HUES6 (cell line): ENCODE measurements at regions not wholly inside any gene's neighbourhood (a gene's known extent, or its start where the extent isn't known, plus 50 kb on each side); places are given as distances from the start of the nearest gene placed in this dataset.

Source experiments
- H3K27ac ChIP-seq: 2 replicates; pipeline ENCODE4 v1.7.0; 2013; ENCODE audit warnings: low read depth, mild to moderate bottlenecking, low read length, inconsistent platforms
- H3K27me3 ChIP-seq: 2 replicates; pipeline ENCODE4 v1.6.1; 2013; ENCODE audit warnings: low read length; ENCODE audit not compliant: control insufficient read depth, insufficient read depth
- H3K36me3 ChIP-seq: 2 replicates; pipeline ENCODE4 v1.6.1; 2013; ENCODE audit warnings: low read length; ENCODE audit not compliant: control insufficient read depth, insufficient read depth
- H3K4me1 ChIP-seq: 2 replicates; pipeline ENCODE4 v1.6.1; 2013; ENCODE audit warnings: low read length; ENCODE audit not compliant: control insufficient read depth, insufficient read depth
- H3K4me3 ChIP-seq: 2 replicates; pipeline ENCODE4 v1.5.1; 2013; ENCODE audit warnings: low read depth, low read length
- H3K9ac ChIP-seq: one replicate; pipeline ENCODE4 v1.6.1; 2013; ENCODE audit warnings: mild to moderate bottlenecking, low read length
- H3K9me3 ChIP-seq: 2 replicates; pipeline ENCODE4 v1.6.1; 2013; ENCODE audit warnings: low read depth, low read length; ENCODE audit not compliant: control insufficient read depth, insufficient read depth

- Histone ChIP-seq H3K27me3 (no peaks in the 10 kb centered on the region), H3K4me3 (no peak overlapping the region), H3K9me3 (no peaks in the 10 kb centered on the region), H3K4me1 (peaks cover 21% of the 10 kb centered on the region), H3K27ac (no peak overlapping the region), H3K36me3 (peaks cover 20% of the 10 kb centered on the region; the same call in 1 of the 2 replicates), H3K9ac (no peak overlapping the region)
Observed at GRCh38 chr6:14983599-14984518, 262.0 kb upstream of the JARID2 start.

DNA sequence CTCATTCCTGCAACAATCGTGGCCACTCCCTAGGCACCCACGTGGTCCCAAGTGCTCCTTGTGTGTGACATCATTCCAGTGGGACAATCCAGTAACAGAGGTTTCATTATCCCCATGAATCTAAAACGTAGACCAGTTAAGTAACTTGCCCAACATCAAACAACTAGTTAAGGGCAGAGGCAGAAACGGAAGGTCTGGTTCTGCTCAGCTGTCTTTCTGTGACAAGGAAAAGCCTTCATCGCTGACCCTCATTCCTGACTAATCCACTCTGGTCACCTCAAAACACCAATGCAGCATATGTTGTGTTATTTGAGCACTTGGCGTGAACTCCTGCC, 261.4 kb upstream of the JARID2 start:
- Histone ChIP-seq H3K4me3 (no peak overlapping the region), H3K27ac (no peak overlapping the region), H3K9me3 (no peaks in the 10 kb centered on the region), H3K4me1 (peaks cover 21% of the 10 kb centered on the region), H3K36me3 (peaks cover 20% of the 10 kb centered on the region; the same call in 1 of the 2 replicates), H3K27me3 (no peaks in the 10 kb centered on the region), H3K9ac (no peak overlapping the region)

DNA sequence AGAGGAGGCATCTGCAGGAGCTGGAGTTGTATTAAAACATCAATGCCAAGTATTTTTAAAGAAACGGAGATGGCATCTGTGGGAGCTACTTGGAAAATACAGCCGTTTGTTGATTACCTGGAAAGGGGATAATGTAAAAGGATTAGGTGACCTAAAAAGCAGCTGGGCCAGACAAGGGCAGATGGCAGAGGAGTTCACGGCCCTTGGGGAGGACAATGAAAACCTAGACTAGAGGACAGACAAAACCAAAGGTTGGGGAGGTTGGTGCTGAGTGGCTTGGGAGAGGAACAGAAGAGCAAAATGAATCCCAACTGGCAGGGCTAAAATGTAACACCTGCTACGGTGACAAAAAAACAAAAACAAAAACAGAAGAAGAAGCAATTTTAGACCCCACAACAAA, 260.5 kb upstream of the JARID2 start:
- Histone ChIP-seq H3K4me3 (no peak overlapping the region), H3K4me1 (peaks cover 21% of the 10 kb centered on the region), H3K27me3 (no peaks in the 10 kb centered on the region), H3K27ac (no peak overlapping the region), H3K36me3 (peaks cover 22% of the 10 kb centered on the region; the same call in 1 of the 2 replicates), H3K9ac (no peak overlapping the region), H3K9me3 (no peaks in the 10 kb centered on the region)

DNA sequence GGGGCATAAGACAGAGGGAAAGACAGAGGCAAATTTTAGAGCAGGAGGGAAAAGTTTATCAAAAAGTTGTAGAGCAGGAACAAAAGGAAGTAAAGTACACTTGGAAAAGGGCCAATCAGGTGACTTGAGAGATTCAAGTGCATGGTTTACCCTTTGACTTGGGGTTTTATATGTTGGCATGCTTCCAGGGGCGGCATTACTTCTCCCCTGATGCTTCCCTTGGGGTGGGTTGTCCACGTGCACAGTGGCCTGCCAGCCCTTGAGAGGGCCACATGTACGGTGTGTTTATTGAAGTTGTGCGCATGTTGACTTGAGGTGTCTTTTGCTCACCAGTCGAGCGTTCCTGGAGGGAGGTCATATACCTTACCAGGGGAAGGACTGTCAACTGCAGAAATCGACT, 259.5 kb upstream of the JARID2 start:
- Histone ChIP-seq H3K4me1 (peaks cover 21% of the 10 kb centered on the region), H3K9me3 (no peaks in the 10 kb centered on the region), H3K27me3 (no peaks in the 10 kb centered on the region)

GRCh38 chr6:14987490-14987889, 258.4 kb upstream of the JARID2 start:
- H3K4me3 ChIP-seq = no peak overlapping the region
- no peak overlapping the region for H3K9ac ChIP-seq
- H3K27ac ChIP-seq = no peak overlapping the region
- H3K4me1 ChIP-seq = peaks cover 21% of the 10 kb centered on the region
- H3K27me3 ChIP-seq = no peaks in the 10 kb centered on the region
- H3K9me3 ChIP-seq = no peaks in the 10 kb centered on the region
- peaks cover 26% of the 10 kb centered on the region; the same call in 1 of the 2 replicates for H3K36me3 ChIP-seq

More for the DNA sequence above, 259.5 kb upstream of the JARID2 start:
- Histone ChIP-seq H3K4me3 (no peak overlapping the region), H3K27ac (no peak overlapping the region), H3K9ac (no peak overlapping the region), H3K36me3 (peaks cover 22% of the 10 kb centered on the region; the same call in 1 of the 2 replicates)

GRCh38 chr6:14992382-14992781, 253.5 kb upstream of the JARID2 start:
- no peak overlapping the region for H3K27ac ChIP-seq

DNA sequence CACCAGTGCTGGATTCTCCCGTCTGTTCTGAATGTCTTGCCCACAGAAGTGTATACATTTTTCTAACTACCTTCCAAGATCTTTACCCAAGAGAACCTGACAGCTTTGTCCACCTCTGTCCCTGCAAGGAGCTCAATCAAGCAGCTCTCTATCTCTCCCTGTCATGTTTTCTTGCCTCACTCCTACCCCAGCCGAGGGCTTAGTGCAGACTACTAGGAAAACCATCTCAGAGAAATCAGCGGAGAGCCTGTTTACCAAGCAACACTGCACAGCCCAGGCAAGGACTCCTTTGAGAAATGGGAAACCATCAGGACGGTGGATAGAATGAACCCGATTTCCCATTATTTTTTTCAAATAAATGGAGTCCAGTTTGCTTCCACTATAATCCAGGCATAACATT, 250.7 kb upstream of the JARID2 start:
- H3K4me3 ChIP-seq = no peak overlapping the region

More at GRCh38 chr6:14992382-14992781, 253.5 kb upstream of the JARID2 start:
- H3K9me3 ChIP-seq = no peaks in the 10 kb centered on the region
- H3K4me3 ChIP-seq = no peak overlapping the region
- peaks cover 45% of the 10 kb centered on the region for H3K36me3 ChIP-seq
- H3K27me3 ChIP-seq = no peaks in the 10 kb centered on the region
- no peaks in the 10 kb centered on the region for H3K4me1 ChIP-seq
- no peak overlapping the region for H3K9ac ChIP-seq

GRCh38 chr6:14995966-14996602, 249.8 kb upstream of the JARID2 start:
- Histone ChIP-seq H3K4me3 (no peak overlapping the region), H3K36me3 (peaks cover 34% of the 10 kb centered on the region), H3K27ac (no peak overlapping the region), H3K9me3 (no peaks in the 10 kb centered on the region), H3K27me3 (no peaks in the 10 kb centered on the region), H3K9ac (no peak overlapping the region), H3K4me1 (no peaks in the 10 kb centered on the region)

More for the DNA sequence above, 250.7 kb upstream of the JARID2 start:
- Histone ChIP-seq H3K27ac (no peak overlapping the region), H3K36me3 (peaks cover 34% of the 10 kb centered on the region), H3K9ac (no peak overlapping the region), H3K27me3 (no peaks in the 10 kb centered on the region), H3K9me3 (no peaks in the 10 kb centered on the region), H3K4me1 (no peaks in the 10 kb centered on the region)

- Histone ChIP-seq H3K27ac (no peak overlapping the region), H3K36me3 (peaks cover 39% of the 10 kb centered on the region), H3K27me3 (no peaks in the 10 kb centered on the region), H3K4me3 (no peak overlapping the region), H3K9ac (no peak overlapping the region), H3K9me3 (no peaks in the 10 kb centered on the region), H3K4me1 (no peaks in the 10 kb centered on the region)
Observed at GRCh38 chr6:14996892-14997291, 249.0 kb upstream of the JARID2 start.

DNA sequence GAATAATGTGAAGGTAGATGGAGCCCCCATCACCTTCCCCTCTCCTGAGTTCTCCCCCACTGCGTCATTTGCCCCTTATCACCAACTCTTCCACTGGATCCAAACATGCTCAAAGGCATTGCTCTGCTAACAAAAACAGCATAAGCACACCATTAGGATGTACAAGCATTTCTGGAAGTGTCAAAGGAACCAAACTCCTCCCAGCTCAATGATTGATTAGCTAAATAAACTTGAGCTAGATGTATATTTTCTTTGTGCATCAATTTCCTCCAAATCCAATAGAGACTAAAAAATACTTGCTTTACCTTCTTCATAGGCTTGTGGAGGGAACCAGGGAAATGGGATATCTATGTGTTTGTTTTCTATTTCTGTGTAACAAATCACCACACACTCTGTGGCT, 248.4 kb upstream of the JARID2 start:
- H3K36me3 ChIP-seq = peaks cover 36% of the 10 kb centered on the region

DNA sequence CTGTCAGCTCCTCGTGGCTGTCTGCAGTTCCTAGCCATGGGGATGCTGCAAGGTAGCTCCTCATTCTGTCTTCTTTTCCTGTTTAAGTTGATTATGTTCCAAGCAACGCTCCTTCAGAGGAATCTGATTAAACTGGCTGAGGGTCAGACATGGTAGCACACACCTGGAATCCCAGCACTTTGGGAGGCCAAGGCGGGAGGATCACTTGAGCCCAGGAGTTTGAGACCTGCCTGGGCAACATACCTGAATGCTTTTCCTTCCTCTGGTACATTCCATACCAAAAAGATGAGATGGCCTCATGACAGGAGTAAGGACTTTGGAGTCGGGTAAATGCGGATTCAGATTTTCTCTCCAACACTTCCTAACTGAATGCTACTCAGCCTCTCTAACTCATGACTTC, 246.8 kb upstream of the JARID2 start:
- no peak overlapping the region for H3K27ac ChIP-seq
- H3K9ac ChIP-seq = no peak overlapping the region
- no peaks in the 10 kb centered on the region for H3K9me3 ChIP-seq
- no peaks in the 10 kb centered on the region for H3K27me3 ChIP-seq
- peaks cover 40% of the 10 kb centered on the region for H3K36me3 ChIP-seq
- H3K4me3 ChIP-seq = no peak overlapping the region
- no peaks in the 10 kb centered on the region for H3K4me1 ChIP-seq

More for the DNA sequence above, 248.4 kb upstream of the JARID2 start:
- H3K9me3 ChIP-seq = no peaks in the 10 kb centered on the region
- H3K27ac ChIP-seq = no peak overlapping the region
- no peak overlapping the region for H3K9ac ChIP-seq
- H3K4me3 ChIP-seq = no peak overlapping the region
- H3K4me1 ChIP-seq = no peaks in the 10 kb centered on the region
- H3K27me3 ChIP-seq = no peaks in the 10 kb centered on the region
